B cell (primary cell): ENCODE measurements at regions not wholly inside any gene's neighbourhood (a gene's known extent, or its start where the extent isn't known, plus 50 kb on each side); places are given as distances from the start of the nearest gene placed in this dataset.

Experiments used
- ATAC-seq: fragments of 200-7000 bp; cut with Tn5 transposase; one replicate; pipeline ENCODE4 v1.10.0; 2021; ENCODE audit warnings: low read depth, mild to moderate bottlenecking, moderate number of reproducible peaks, moderate library complexity
- CTCF ChIA-PET: fragments of 350-600 bp; sonication (Branson Sonifier 250); formaldehyde crosslinking; loops from one replicate; lab custom pipeline; 2021; ENCODE audit warnings: antibody characterized with exemption, inconsistent platforms; lab: Charles Lee
- POLR2A ChIA-PET: fragments of 350-600 bp; sonication (Branson Sonifier 250); formaldehyde crosslinking; loops from one replicate; lab custom pipeline; 2021; ENCODE audit warnings: antibody characterized with exemption; lab: Charles Lee
- DNase-seq: peaks from one replicate; pipeline ENCODE4 v3.0.0; 2013
- H2AFZ ChIP-seq: 2 replicates; pipeline ENCODE4 v1.6.1; 2012; ENCODE audit warnings: mild to moderate bottlenecking, low read depth, low read length; ENCODE audit not compliant: insufficient read depth, poor library complexity, severe bottlenecking
- H3K27ac ChIP-seq, 2 donors: 1 replicate in 1 of 2; 2 replicates in 1 of 2; pipeline ENCODE4 v1.5.1; 2012 to 2013; ENCODE audit warnings: low read length in 2 of 2, mild to moderate bottlenecking in 2 of 2, moderate library complexity in 1 of 2
- H3K27me3 ChIP-seq, 4 experiments: fragments of 200-600 bp in 1 of 4; sonication (generic) in 1 of 4; replicated peaks in 1 of 4; 1 replicate in 2 of 4; 2 replicates in 2 of 4; pipeline versions ENCODE4 v1.6.1 to v1.7.0; 2013 to 2016; ENCODE audit warnings: low read length in 3 of 4, mild to moderate bottlenecking in 2 of 4, mixed read lengths in 1 of 4, moderate library complexity in 1 of 4; ENCODE audit not compliant: insufficient read depth in 4 of 4, control insufficient read depth in 3 of 4; ENCODE audit errors: control extremely low read depth in 1 of 4
- H3K36me3 ChIP-seq, 2 experiments: replicated peaks in 1 of 2; 1 replicate in 1 of 2; 2 replicates in 1 of 2; pipeline versions ENCODE4 v1.6.1 to v1.7.1; 2013; ENCODE audit warnings: low read length in 1 of 2; ENCODE audit not compliant: insufficient read depth in 2 of 2, control insufficient read depth in 1 of 2; ENCODE audit errors: control extremely low read depth in 1 of 2, extremely low read depth in 1 of 2
- H3K4me1 ChIP-seq, 2 donors: fragments of 200-600 bp in 1 of 2; sonication (generic) in 1 of 2; 1 replicate in 1 of 2; 2 replicates in 1 of 2; pipeline versions ENCODE4 v1.5.1 to v1.6.1; 2013 to 2017; ENCODE audit warnings: low read length in 2 of 2; ENCODE audit not compliant: control insufficient read depth in 2 of 2, insufficient read depth in 2 of 2
- H3K4me2 ChIP-seq: replicated peaks from 2 replicates; pipeline ENCODE3; 2012; ENCODE audit warnings: mild to moderate bottlenecking, low read depth, low read length; ENCODE audit not compliant: poor library complexity, severe bottlenecking
- H3K4me3 ChIP-seq, 5 experiments: fragments of 200-600 bp in 1 of 5; sonication (generic) in 1 of 5; 1 replicate in 3 of 5; 2 replicates in 2 of 5; pipeline versions ENCODE4 v1.5.1 to v1.7.0; 2011 to 2016; ENCODE audit warnings: low read length in 4 of 5, mild to moderate bottlenecking in 4 of 5, low read depth in 2 of 5, control low read depth in 1 of 5, moderate library complexity in 1 of 5; ENCODE audit not compliant: insufficient read depth in 1 of 5; ENCODE audit errors: control extremely low read depth in 1 of 5, extremely low read depth in 1 of 5
- H3K79me2 ChIP-seq: fragments of 200-600 bp; sonication (generic); one replicate; pipeline ENCODE4 v1.6.0; 2016; ENCODE audit warnings: low read length; ENCODE audit not compliant: control insufficient read depth, insufficient read depth
- H3K9ac ChIP-seq: fragments of 200-600 bp; sonication (generic); 2 replicates; pipeline ENCODE4 v1.6.1; 2017; ENCODE audit warnings: mild to moderate bottlenecking, low read length, moderate library complexity
- H3K9me3 ChIP-seq, 3 donors: one replicate each; pipeline versions ENCODE4 v1.6.1 to v1.7.1; 2013; ENCODE audit warnings: low read length in 2 of 3; ENCODE audit not compliant: control insufficient read depth in 2 of 3, insufficient read depth in 1 of 3; ENCODE audit errors: control extremely low read depth in 1 of 3
- H4K20me1 ChIP-seq: 2 replicates; pipeline ENCODE4 v1.6.0; 2012; ENCODE audit warnings: mild to moderate bottlenecking, low read length; ENCODE audit not compliant: insufficient read depth, control insufficient read depth, poor library complexity, severe bottlenecking
- H3K27ac Mint-ChIP-seq: one replicate; pipeline ENCODE4 v1.8.0; 2021; ENCODE audit warnings: mixed read lengths
- H3K27me3 Mint-ChIP-seq: one replicate; pipeline ENCODE4 v1.8.0; 2021; ENCODE audit warnings: mixed read lengths
- H3K4me1 Mint-ChIP-seq: one replicate; pipeline ENCODE4 v1.8.0; 2021; ENCODE audit warnings: mixed read lengths
- H3K4me3 Mint-ChIP-seq: one replicate; pipeline ENCODE4 v1.8.0; 2021; ENCODE audit warnings: mixed read lengths
- H3K9me3 Mint-ChIP-seq: one replicate; pipeline ENCODE4 v1.8.0; 2022; ENCODE audit warnings: mixed read lengths; ENCODE audit not compliant: insufficient read depth
- CTCF ChIP-seq: fragments of 200-600 bp; IDR thresholded peaks from one replicate; pipeline ENCODE4 v1.8.0; 2022; ENCODE audit warnings: antibody characterized with exemption, mild to moderate bottlenecking
- EZH2 ChIP-seq: IDR thresholded peaks from 2 replicates; pipeline ENCODE4 v1.6.1; 2012; ENCODE audit warnings: borderline replicate concordance, low read depth, mild to moderate bottlenecking, moderate library complexity, low read length; ENCODE audit not compliant: insufficient read depth, poor library complexity, severe bottlenecking
- WGBS: methylation state at CpG from one replicate; pipeline ENCODE4 v1.1.5; 2013; ENCODE audit warnings: missing lambda C conversion rate; ENCODE audit not compliant: insufficient coverage; 5-methylcytosine and 5-hydroxymethylcytosine counted together
- intact Hi-C: fragments of 100-400 bp; cut with micrococcal nuclease; formaldehyde crosslinking; loops from one replicate; pipeline ENCODE4 v1.10.0; 2022

DNA sequence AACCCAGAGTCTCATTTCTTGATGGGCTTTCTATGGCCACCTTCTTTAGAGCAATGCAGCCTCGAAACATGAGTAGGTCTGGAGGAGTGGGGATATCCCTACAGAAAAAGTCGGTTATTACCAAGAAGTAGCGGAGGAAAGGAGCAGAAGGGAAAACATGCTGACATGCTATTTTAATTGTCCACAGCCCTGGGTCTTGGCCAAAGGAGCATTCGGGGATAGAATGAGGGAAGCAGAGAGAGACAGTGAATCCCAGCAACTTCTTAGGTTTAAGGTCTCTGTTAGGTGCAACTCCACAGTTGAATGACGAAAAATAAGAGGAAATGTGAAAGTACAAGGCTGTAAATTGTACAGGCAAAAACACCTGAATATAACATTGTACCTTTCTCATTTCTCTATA, 506.7 kb upstream of the CDH18 start:
- no peak overlapping the region for H3K27ac ChIP-seq
- no peak overlapping the region for H3K9ac ChIP-seq
- CTCF ChIA-PET = no interaction called here
- H4K20me1 ChIP-seq = no peaks in the 10 kb centered on the region
- POLR2A ChIA-PET = no interaction called here
- ATAC-seq = no peak
- Mint-ChIP-seq H3K27me3 (no peaks in the 10 kb centered on the region), H3K9me3 (peaks cover 4% of the 10 kb centered on the region), H3K4me1 (no peaks in the 10 kb centered on the region), H3K4me3 (no peak overlapping the region), H3K27ac (no peak overlapping the region)
- DNase-seq = no peak
- intact Hi-C loops = no loop called here
- H3K27me3 ChIP-seq = no peaks in the 10 kb centered on the region
- H3K4me2 ChIP-seq = no peak overlapping the region
- no peaks in the 10 kb centered on the region for H3K79me2 ChIP-seq
- 91% methylated on average over 4 of the region's 5 CpGs for WGBS
- no peak overlapping the region for H3K4me3 ChIP-seq
- H3K36me3 ChIP-seq = no peaks in the 10 kb centered on the region
- no peak overlapping the region for H2AFZ ChIP-seq
- TF ChIP-seq CTCF = no peak
- TF ChIP-seq EZH2 = no peak
- H3K9me3 ChIP-seq = no peaks in the 10 kb centered on the region
- H3K4me1 ChIP-seq = no peaks in the 10 kb centered on the region

GRCh38 chr5:20486826-20487225, 498.8 kb upstream of the CDH18 start:
- Histone ChIP-seq H3K27ac (no peak overlapping the region), H4K20me1 (no peaks in the 10 kb centered on the region), H3K79me2 (no peaks in the 10 kb centered on the region), H3K9ac (no peak overlapping the region), H3K4me3 (no peak overlapping the region), H3K4me1 (no peaks in the 10 kb centered on the region), H3K9me3 (no peaks in the 10 kb centered on the region), H3K4me2 (no peak overlapping the region), H2AFZ (no peak overlapping the region), H3K36me3 (no peaks in the 10 kb centered on the region), H3K27me3 (no peaks in the 10 kb centered on the region)
- CTCF ChIA-PET = no interaction called here
- no peak for ATAC-seq
- Mint-ChIP-seq H3K4me3 (no peak overlapping the region), H3K4me1 (no peaks in the 10 kb centered on the region), H3K9me3 (no peaks in the 10 kb centered on the region), H3K27ac (no peak overlapping the region), H3K27me3 (no peaks in the 10 kb centered on the region)
- POLR2A ChIA-PET = no interaction called here
- 92% methylated on average over 3 of the region's 4 CpGs for WGBS
- DNase-seq = no peak
- intact Hi-C loops = no loop called here
- TF ChIP-seq EZH2 (no peak), CTCF (no peak)
